MV-4-11 (cell line): ENCODE measurements at regions not wholly inside any gene's neighbourhood (a gene's known extent, or its start where the extent isn't known, plus 50 kb on each side); places are given as distances from the start of the nearest gene placed in this dataset.

Source experiments
- DNase-seq: peaks from one replicate; lab custom pipeline; 2025; lab: John Stamatoyannopoulos, UW

DNA sequence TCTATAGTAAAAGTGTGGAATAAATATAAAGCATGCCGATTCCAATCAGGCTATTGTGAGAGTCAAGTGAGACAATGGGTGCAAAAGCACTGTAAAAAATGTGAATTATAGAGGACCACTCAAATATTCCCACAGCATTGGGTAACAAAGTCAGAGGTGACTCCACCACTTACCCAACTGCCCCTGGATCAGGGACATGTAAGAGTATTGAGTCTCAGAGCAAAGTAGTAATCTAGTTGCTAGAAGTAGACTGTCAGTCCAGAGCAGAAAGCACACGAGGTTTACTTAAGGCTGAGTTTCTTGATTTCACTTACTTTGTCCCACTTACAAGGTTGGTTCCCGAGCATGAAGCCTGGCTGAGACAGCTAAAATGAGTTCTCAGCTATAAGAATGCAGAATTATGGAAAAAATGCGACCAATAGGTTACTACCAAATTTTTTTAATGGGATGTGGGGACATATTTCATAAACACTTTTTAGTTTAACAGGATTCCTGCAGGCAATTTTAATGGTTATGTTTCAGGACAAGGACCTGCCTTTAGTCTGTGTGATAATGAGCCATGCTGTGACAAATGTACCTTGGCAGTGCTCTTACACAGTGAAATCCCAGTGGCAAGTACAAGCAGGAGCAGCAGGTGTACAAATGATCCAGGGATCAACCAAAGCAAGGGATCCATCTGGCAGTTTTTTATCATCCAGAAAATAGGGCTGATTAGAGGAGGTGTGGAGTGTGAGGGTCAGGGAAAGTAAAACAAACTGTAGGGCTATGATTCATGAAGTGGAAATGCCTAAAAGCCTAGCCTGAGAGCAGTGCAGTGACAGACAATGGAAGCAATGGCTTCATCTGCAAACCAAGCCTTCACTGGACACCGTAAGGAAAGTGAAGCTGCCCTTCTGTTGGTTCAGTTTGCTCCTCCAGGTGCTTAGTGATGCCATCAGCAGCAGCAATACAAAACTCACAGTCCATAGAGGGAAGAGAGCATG lies 156.2 kb upstream of the SPAG17 start:
- DNase-seq, result no peak

DNA sequence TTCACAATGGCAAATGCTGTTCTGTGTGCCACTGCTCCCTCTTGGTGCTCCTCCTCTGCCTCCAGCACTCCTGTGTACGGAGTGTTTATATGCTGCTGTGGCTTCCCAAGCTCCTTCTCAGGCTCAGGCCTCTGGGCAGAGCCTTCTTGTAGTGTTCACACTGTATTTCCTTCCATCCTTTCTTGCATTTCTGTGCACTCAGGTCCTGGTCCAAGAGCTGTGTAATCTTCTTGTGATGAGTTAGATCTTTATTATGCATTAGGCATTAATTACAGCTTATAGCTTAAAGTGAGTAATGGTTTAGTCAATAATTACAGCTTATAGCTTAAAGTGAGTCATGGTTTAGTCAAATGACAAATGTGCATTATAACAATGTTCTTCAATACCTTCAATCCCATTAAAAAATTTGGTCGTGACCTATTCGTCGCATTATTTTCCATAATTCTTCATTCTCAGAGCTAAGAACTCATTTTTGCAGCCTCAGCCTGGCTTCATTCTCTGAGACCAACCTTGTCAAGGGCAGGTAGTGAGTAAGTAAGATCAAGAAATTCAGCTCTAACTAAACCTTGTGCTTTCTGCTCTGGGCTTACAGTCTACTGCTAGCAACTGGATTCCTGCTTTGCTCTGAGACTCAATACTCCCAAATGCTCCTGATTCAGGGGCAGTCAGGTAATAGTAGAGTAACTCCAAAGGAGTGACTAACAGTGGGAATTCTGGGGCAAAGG lies 154.5 kb upstream of the SPAG17 start:
- no peak for DNase-seq

DNA sequence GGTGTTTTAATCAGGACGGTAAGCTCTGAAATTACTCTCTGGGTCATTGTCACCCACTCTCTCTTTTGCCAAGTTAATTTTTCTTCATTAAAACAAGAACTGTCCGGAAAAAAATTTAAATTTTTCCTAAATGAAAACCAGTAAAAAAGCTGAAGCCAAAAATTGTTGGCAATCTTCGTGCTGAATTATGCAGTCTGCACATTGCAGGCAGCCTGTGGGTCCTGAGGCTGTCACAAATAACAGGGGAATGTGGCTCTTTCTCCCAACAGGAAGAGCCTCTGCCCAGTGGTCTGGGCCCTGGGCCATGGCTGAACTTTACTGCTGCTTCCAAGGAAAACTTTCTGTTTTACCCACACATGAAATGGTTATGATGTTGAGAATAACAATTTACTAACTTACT lies 153.9 kb upstream of the SPAG17 start:
- no peak for DNase-seq

DNA sequence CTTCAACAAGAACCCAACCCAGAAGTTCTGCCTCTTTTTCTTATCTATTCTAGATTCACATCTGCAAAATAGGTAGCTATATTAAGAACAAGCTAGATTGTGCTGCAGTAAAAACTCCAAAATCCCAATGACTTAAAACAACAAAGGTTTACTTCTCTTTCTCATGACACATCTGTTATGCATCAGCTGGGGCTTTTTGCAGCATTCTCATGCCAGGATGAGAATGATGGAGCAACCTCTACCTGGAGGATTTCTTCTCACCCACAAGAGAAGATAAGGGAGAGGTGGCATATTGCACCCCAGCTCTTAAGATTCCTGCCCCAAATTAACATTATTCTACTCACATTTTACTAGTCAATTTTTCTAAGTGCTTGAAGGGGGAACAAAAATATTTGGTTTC lies 152.3 kb upstream of the SPAG17 start:
- DNase-seq, result no peak

DNA sequence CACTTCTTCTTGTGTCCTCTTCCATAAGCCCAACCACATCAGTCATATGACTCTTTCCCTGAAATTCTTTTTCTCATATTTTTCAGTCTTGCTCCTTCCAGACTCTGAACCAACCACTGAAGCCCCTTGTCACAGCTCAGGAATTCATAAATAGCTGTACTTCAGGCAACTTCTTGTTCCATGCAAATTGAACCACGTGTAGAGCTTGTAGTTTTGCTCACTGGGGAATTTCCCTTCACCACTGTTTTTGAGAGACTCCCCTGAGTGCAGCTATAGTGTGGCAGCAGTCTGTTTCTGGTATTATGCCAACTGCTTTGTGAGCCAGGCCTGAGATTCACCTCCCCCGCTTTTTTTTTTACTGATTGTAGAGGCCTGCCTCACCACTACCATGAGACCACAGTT lies 150.3 kb upstream of the SPAG17 start:
- no peak for DNase-seq

DNA sequence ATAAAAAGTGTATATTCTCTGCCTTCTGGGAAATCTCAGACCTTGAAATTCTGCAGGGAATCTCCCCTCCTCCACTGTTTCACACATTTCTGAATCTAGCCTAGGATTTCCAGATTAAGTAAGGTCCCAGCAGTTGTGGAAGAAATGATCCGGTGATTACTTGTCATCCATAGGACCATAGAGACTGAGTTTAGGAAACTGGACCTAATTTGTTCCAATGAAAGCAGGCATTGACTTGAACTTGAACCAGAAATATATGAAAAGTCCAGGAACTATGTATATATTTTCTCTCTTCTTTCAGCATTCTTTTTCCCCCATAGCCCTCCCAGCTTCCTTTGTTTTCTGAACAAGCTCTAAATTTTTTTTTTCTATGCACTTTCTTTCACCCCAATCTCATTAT lies 149.5 kb upstream of the SPAG17 start:
- DNase-seq, result no peak

DNA sequence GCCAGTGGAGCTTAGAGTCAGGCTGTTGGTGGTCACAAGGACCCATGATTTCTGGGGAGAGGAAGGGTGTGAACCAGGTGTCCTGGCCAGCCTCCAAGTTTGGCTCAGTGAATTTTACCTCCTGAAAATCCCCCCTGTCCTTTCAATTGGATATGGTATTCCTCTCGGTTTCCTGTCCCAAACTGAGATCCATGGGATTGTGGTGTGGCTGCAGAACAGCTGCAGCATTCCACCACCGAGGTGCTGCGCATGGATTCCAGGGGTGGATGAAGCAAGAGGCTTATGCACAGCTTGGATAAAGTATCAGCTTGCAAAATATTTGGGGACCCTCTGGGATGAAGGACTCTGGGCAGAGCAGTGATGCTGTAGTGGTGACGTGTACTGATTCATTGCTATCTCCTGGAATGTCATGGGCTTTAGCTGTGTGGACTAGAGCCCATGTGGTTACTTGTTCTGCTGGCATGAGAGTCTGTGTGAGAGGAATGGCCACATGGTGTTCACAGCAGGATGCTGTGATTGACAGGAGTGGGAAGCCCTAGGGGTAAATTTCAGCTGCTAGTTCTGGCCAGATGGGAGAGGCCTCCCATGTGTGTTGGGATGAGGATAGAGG lies 148.7 kb upstream of the SPAG17 start:
- DNase-seq, result no peak

DNA sequence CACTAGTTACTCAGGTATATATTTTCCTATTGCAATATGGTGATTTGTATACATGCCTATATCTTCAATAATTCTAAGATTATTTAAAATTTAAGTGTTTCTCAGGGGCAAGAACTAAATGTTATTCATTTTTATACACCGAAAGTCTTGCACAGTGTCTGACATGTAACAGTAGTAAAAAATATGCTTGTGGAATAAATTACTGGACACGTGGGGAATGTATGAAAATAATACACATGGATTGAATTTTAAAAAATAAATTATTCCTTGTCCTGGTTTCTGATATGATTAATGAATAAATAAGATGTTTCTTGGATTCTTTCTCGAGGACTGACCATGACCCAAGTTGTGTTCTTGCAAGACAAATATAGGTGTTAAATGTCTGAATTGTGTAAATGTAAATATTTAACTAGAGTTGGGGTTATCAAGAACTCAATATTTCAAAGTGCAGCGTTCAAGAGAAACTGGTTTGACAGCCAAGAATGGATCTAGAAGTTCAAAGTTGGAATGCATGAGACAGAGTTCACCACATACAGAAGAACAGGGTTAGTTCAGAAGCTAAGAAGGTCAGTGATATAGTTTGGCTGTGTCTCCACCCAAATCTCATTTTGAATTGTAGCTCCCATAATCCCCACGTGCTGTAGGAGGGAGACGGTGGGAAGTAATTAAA lies 142.1 kb upstream of the SPAG17 start:
- no peak for DNase-seq

DNA sequence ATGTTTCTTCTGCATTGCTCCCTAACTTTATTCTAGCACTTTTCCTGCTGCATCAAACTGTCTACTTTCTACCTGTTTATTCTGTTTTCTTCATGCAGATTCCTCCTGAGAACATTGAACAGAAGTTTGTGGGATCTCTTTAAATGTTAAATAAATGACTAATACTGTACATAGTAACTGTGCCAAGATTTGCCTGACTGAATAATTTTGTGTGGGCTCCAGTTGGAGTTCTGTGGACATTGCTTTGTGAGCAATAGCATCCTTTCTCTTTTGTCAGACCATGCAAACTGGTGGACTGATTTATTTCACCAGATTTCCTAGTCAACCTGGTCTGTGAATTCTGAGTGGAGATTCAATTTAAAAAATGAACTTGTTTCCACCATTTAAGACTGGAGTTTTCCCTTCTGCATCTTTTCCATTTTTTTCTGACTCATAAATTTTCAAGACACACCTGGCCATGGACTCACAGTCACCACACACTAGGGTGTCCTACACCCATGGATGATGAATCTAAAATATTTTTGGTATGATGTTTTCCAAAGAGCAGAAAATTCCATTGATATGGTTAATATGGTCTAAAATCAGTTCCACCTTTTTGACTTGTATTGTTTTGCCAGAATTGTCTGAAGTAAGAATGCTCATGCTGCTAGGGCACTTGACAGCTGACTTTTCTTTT lies 140.7 kb upstream of the SPAG17 start:
- DNase-seq, result no peak

DNA sequence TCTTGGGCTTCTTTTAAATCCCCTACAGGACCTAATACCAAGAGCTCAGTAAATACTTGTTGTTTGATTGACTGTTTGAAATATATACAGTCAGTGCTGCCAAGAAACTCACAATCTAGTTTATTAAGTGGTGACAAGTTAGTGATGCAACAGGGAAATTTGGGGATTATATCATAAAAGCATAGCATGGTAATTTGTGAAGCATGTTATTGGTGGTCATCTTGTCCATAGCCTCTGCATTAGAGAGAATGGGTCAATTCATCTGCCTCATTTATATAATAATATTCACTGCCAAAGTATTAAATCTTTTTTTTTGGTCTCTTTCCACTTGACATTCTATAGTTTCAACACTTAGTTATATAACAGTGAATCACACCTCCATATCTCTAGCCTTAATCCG lies 138.2 kb upstream of the SPAG17 start:
- no peak for DNase-seq

DNA sequence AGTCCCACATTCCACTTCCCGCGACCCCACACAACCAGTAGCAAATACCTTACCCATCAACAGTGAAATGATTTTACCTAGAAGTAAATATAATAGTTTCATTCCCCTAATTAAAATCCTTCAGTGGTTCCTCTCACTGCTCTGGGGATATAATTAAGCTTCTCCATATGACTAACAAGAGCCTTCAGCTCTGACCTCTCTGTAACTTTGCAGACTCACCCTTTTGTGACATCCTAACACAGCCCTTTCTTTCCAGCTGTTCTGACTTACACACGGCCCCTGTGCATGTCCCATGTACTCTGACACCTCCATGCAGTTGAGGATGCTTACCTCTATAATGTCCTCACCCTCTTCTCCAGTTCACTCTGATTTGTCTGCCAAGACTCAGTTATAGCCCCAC lies 137.3 kb upstream of the SPAG17 start:
- no peak for DNase-seq

DNA sequence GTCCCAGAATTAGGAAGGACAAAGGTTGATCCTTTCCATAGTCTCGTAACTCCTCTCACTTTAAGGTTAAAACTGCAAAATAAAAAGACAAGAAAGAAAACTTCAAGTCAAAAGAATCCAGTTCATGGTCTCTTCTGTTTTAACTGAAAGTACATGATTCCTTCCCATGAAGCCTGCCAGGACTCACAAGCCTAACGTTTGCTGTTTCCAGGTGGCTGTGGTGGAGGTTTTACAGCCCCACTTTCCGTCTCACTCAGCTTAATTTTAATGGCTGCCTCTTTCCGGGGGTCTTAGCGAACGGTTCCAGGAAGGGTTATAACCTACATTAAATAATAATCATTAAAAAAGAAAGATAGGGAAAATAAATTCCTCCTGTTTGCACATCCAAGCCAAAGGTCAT lies 136.8 kb upstream of the SPAG17 start:
- no peak for DNase-seq

DNA sequence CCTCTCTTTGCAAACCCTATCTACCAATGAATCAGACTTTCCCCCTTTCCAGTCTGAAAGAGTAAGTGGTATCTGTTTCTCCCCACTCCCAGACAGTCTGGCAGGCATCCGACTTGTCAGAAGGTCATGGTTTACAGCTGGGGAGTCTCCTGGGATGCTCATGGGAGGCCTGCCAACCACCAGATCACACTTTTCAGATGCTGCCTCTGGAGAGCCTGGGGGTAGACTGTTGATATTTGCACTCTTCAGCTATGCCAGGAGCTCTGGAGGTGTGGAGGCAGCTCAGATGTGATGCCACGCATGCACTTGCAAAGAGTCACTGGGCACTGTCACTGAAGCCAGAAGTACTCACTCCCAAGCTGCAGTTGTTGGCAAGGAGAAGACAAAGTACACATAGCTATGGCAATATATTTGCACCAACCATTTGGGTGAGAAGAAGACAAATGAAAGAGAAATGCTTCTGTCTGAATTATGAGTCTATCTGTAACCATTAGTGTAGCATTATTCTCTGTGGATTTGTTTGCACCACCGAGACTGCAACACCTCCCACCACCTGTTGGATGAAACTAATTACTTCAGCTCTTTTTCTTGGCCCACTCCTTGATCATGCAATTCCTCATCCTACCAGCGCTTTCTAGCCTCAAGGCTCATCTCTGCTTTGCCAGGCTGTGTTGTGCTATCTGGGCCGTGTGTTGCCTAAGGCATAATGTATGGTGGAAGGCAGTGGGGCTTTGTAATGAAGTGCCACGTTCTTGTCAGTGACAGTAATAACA lies 133.0 kb upstream of the SPAG17 start:
- DNase-seq, result no peak

DNA sequence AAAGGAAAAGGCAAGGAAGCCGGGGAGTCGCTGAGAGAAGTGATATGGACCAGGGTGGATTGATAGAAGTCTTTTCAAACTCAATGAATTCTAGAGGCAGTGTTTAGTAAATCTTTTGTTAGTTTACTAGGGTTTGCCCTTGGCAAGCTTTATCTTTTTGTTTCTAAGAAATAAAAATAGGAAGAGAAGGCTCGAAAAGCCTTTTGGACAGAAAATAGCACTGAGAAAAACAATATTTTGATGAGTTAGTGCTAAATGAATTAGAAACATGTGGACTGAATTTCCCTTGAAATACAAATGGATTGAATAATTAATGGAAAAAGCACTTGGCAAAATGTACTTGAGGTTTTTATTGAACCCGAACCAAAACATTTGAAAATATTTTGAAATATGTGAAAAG lies 121.8 kb upstream of the SPAG17 start:
- no peak for DNase-seq

DNA sequence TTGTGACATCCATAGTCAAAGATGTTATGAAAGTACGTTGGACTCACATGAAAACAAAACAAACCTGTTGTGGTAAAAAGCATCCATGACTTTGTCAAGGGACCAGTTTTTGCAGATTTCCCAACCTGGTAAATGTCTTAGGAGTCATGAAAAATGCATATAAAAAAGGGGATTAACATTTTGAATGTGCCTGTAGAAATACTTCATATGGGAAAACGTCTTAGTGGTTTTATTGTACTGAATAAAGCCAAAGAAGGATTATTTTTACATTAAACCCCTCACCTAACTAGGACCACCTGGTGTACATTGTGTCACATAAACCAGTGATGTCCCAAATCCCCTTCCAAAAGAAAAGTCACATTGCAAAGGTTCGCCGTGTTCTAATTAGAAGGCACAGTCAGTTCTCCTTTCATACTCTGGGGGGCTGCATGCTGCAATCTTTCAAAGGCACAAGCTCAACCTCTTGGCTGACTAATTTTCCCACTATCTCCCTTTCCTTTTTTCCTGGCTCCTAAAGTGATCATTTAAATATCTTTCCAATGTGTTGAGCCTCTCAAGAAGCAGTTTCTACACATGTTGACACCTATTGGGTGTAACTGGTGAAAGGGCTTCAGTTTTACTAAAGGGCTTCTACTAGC lies 119.8 kb upstream of the SPAG17 start:
- DNase-seq, result peak; percentile 21

DNA sequence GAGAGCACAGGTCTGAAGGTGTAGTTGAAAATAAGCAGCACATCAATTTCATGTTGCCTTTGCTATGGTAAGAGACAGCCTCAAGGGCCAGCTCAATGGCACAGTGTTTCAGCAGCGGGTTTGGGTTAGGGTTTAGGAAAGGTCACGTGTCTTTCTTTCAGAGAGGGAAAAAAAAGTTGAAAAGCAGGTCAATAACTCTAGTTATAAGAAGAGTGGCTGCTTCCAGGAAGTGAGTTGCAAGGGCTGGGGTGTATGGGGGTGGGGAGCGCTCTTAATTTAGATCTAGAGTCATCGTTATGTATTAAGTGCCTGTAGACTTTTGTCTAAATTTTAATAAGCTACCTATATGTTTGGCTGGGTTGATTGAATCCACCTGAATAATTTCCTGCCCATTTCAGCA lies 118.5 kb upstream of the SPAG17 start:
- DNase-seq, result no peak

DNA sequence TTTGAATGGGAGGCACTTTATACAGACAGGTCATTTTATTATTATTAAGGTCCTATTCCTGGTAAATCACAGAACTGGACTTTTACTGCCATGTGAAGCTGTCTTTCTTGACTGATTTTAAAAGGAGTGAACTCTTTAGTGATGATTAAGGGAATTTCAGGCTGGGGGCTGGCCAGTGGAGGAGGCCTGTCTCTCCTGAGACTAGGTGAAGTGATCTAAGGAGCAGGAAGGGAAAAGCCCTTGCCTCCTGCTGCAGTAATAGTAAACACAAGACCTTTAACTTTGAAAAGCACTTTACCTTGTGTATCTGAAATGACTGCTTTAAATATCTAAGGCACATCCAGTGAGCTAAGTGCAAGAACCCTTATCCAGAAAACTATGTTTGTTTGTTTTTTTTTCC lies 118.0 kb upstream of the SPAG17 start:
- DNase-seq, result no peak

DNA sequence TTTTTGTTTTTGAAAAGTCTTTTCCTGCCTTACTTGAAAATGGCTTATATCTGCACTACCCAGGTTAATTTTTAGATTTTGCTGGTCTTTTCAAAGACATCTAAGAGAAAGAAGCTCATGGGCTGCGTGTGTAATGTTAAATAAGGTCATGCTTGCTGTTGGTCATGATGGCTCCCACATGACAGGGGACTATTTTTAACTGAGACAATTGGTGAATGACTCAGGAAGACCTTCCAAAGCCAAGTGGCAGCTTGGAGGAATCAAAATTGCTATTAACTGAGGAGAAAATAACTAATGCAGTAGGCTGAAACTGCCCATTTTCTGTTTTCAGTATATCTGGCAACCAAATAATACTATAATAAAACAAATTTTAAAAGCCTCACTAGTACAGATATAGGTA lies 117.1 kb upstream of the SPAG17 start:
- DNase-seq, result no peak

DNA sequence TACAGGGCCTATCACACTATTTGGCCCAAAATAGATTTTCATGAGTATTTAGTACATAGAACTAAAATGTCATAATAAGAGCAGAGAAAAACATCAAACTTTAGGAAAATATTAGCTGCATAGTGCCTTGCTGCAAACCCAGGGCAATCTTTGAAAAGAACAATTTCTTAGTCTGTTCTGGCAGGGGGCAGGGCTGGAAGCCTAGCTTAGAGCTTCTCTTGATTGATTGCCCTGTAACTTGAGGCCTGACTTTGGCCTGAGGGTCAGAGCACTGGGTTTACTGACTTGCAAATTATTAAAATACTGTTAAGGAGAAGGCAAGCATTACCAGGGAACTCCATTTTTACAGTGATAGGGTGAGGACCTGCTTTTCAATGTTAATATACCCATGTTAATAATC lies 115.8 kb upstream of the SPAG17 start:
- no peak for DNase-seq

DNA sequence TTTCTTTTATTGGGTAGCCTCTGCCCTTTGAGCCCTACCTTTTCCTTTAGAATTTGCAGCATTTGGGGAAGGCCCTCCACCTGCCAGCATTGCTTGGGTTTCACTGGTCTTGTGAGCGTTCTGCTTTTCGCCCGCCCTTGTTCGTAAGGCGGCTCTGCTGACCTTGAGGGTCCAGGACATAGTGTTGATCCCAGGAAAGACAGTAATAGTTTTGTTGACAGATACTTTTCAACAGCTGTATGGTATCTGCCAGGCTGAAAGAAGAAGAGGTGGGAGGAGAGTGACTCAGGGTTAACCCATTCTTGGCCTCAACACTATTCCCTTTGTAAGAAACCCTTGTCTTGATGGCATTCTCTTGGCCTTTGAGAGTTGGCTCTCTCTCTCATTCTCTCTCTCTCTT lies 113.4 kb upstream of the SPAG17 start:
- DNase-seq, result no peak

DNA sequence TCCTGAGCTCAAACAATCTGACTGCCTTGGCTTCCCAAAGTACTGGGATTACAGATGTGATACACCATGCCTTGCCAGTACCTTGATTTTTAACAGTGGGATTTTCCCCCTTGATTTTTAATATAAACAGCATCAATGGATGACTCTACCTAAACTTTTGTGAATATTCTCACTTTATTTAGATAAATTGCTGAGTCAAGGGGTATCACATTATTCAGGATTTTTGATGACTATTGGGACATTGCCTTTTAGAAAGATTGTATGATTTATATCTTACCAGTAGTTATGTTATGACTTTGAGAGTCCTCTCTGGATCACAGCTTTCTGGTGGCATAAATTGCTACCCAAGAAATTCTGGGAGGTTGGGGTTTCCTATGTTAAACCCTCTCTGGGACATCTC lies 112.5 kb upstream of the SPAG17 start:
- no peak for DNase-seq
